K562 (cell line): ENCODE measurements at regions not wholly inside any gene's neighbourhood (a gene's known extent, or its start where the extent isn't known, plus 50 kb on each side); places are given as distances from the start of the nearest gene placed in this dataset.

Experiments used
- ARNT ChIP-seq, 2 experiments: fragments of 450-650 bp; IDR thresholded peaks; 2 replicates each; pipeline ENCODE4 v1.6.1; 2016; ENCODE audit warnings: mild to moderate bottlenecking in 1 of 2
- CBFB ChIP-seq: sonication (generic); formaldehyde crosslinking; IDR thresholded peaks from 2 replicates; pipeline ENCODE4 v1.4.0; 2020; ENCODE audit warnings: mild to moderate bottlenecking, missing genetic modification reagents
- ETV1 ChIP-seq: fragments of 450-650 bp; conservative IDR thresholded peaks from 2 replicates; pipeline ENCODE4 v1.6.1; 2016; ENCODE audit warnings: missing genetic modification characterization, control low read depth, low read depth, missing compliant biosample characterization
- EWSR1 ChIP-seq: fragments of 450-650 bp; IDR thresholded peaks from 2 replicates; pipeline ENCODE4 v1.6.1; 2018; ENCODE audit warnings: borderline replicate concordance, mild to moderate bottlenecking, low read depth, moderate library complexity; ENCODE audit not compliant: partially characterized antibody
- FOSL1 ChIP-seq: fragments of 200-800 bp; sonication (Bioruptor generic); conservative IDR thresholded peaks from 2 replicates; pipeline ENCODE4 v1.6.1; 2016; ENCODE audit warnings: missing genetic modification characterization, missing compliant biosample characterization
- MNT ChIP-seq, 2 experiments: fragments of 450-650 bp; conservative IDR thresholded peaks; 2 replicates each; pipeline ENCODE4 v1.6.1; 2017; ENCODE audit warnings: mild to moderate bottlenecking in 2 of 2, moderate library complexity in 2 of 2
- NBN ChIP-seq: fragments of 450-650 bp; IDR thresholded peaks from 2 replicates; pipeline ENCODE4 v1.6.1; 2016; ENCODE audit warnings: low read depth, mild to moderate bottlenecking
- NFE2L1 ChIP-seq: fragments of 450-650 bp; IDR thresholded peaks from 2 replicates; pipeline ENCODE4 v1.6.1; 2016; ENCODE audit warnings: missing genetic modification characterization, low read depth, mild to moderate bottlenecking, missing compliant biosample characterization, moderate library complexity, borderline replicate concordance
- TEAD4 ChIP-seq, 2 experiments: sonication (generic) in 1 of 2; formaldehyde crosslinking in 1 of 2; IDR thresholded peaks; 2 replicates each; pipeline versions ENCODE4 v1.6.1 to v1.8.0; 2012 to 2022; ENCODE audit warnings: borderline replicate concordance in 1 of 2, inconsistent platforms in 1 of 2, low read length in 1 of 2, mild to moderate bottlenecking in 1 of 2, missing genetic modification reagents in 1 of 2
- TOE1 ChIP-seq, 2 experiments: fragments of 450-650 bp in 1 of 2; sonication (generic) in 1 of 2; formaldehyde crosslinking in 1 of 2; IDR thresholded peaks; 2 replicates each; pipeline versions ENCODE4 v1.7.1 to v1.8.0; 2016 to 2022; ENCODE audit warnings: borderline replicate concordance in 2 of 2, mild to moderate bottlenecking in 2 of 2, antibody characterized with exemption in 1 of 2, inconsistent platforms in 1 of 2, low read depth in 1 of 2, missing genetic modification reagents in 1 of 2, moderate library complexity in 1 of 2
- TRIM28 ChIP-seq: fragments of 450-650 bp; IDR thresholded peaks from 2 replicates; pipeline ENCODE4 v1.6.1; 2017
- ZEB2 ChIP-seq: fragments of 450-650 bp; IDR thresholded peaks from 2 replicates; pipeline ENCODE4 v1.6.1; 2016
- ZFP36 ChIP-seq: fragments of 150-350 bp; IDR thresholded peaks from 2 replicates; pipeline ENCODE4 v1.6.1; 2018; ENCODE audit warnings: low read length, low read depth; ENCODE audit not compliant: partially characterized antibody
- ZNF316 ChIP-seq: fragments of 450-650 bp; IDR thresholded peaks from 2 replicates; pipeline ENCODE4 v1.6.1; 2016
- ZNF780A ChIP-seq: fragments of 250-450 bp; sonication (Bioruptor Pico); IDR thresholded peaks from 2 replicates; pipeline ENCODE4 v1.5.0; 2021; ENCODE audit warnings: mild to moderate bottlenecking
- TF ChIP-seq, protein P1 (sequence below), 2 experiments: fragments of 450-650 bp in 1 of 2; sonication (generic) in 1 of 2; formaldehyde crosslinking in 1 of 2; IDR thresholded peaks in 1 of 2; conservative IDR thresholded peaks in 1 of 2; 2 replicates each; pipeline versions ENCODE4 v1.6.1 to v1.8.1; 2016 to 2023; ENCODE audit warnings: mild to moderate bottlenecking in 2 of 2, moderate library complexity in 2 of 2, inconsistent platforms in 1 of 2, missing genetic modification reagents in 1 of 2
- TF ChIP-seq, protein P2 (sequence below): sonication (generic); formaldehyde crosslinking; IDR thresholded peaks from 2 replicates; pipeline ENCODE4 v1.8.0; 2022; ENCODE audit warnings: missing genetic modification reagents, mild to moderate bottlenecking, borderline replicate concordance
- TF ChIP-seq, protein P3 (sequence below): fragments of 450-650 bp; conservative IDR thresholded peaks from 2 replicates; pipeline ENCODE4 v1.6.1; 2016; ENCODE audit warnings: missing genetic modification characterization, low read depth, mild to moderate bottlenecking, missing compliant biosample characterization, moderate library complexity
- TF ChIP-seq, protein P4 (sequence below): sonication (generic); formaldehyde crosslinking; IDR thresholded peaks from 2 replicates; pipeline ENCODE4 v1.8.0; 2022; ENCODE audit warnings: mild to moderate bottlenecking, missing genetic modification reagents, borderline replicate concordance

DNA sequence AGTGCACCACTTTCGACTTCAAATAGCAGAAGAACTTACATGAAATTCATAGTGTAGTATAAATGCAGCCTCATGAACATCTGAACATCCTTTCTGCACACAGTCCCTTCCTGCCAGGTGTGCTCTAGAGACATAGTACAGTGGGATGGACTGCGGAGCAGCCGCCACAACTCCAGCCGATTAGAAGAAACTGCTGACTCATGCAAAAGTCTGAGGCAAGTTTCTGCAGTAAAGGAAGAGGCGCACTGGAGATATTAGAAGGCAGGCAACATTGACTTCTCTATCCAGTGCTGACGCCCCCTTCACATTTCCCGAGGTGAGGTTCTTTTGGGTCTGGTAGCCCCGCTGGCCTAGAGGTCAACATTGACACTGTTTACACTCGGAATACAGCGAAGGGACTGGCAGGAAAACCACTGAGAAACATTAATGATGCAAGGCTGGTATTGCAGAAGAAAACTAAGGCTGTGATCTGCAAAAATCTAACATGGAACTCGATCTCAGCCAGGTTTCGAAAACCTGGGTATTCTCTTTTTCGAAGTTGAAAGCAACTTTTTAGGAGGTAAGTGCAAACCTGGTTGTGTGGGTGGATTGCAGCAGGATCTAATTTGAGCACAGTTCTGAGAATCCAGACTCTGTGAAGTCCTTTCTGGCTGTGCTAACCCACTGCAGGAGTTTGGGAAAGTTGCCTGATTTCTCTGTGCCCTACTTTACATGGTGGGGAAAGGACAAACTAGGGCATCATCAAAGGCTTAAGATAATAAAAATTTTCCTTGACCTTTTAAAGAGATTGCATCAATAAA is 90.7 kb downstream of the CDC7 start (continued):
- TF ChIP-seq, protein P1, sequence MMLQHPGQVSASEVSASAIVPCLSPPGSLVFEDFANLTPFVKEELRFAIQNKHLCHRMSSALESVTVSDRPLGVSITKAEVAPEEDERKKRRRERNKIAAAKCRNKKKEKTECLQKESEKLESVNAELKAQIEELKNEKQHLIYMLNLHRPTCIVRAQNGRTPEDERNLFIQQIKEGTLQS (IDR thresholded peaks at IDR 0.05) = peak; percentile 75
- TF ChIP-seq, protein P1 (CRISPR knock-in tag; conservative IDR thresholded peaks at IDR 0.05) = no peak
- 0 out of 2 replicates have a peak, but pooled peaks have one; percentile 28 for TF ChIP-seq TRIM28
- 0 out of 4 replicates have a peak, but pooled peaks of 1 of the 2 experiments have one; percentile 20 for TF ChIP-seq MNT (conservative IDR thresholded peaks at IDR 0.05)
- TF ChIP-seq, protein P2, sequence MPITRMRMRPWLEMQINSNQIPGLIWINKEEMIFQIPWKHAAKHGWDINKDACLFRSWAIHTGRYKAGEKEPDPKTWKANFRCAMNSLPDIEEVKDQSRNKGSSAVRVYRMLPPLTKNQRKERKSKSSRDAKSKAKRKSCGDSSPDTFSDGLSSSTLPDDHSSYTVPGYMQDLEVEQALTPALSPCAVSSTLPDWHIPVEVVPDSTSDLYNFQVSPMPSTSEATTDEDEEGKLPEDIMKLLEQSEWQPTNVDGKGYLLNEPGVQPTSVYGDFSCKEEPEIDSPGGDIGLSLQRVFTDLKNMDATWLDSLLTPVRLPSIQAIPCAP (CRISPR knock-in tag) = no peak
- TF ChIP-seq NFE2L1 (tag) = peak; percentile 93
- TF ChIP-seq EWSR1 = no peak
- 0 out of 2 replicates have a peak, but pooled peaks have one; percentile 25 for TF ChIP-seq FOSL1 (tag)
- TF ChIP-seq ZEB2 = peak; percentile 91
- no peak for TF ChIP-seq CBFB (CRISPR knock-in tag)
- peak; percentile 6; the same call in 1 of the 2 replicates for TF ChIP-seq TEAD4 (IDR thresholded peaks at IDR 0.05; ENCODE audit: low read length)
- no peak for TF ChIP-seq TEAD4 (CRISPR knock-in tag; IDR thresholded peaks at IDR 0.05; ENCODE audit: borderline replicate concordance)
- TF ChIP-seq ETV1 (tag) = no peak
- TF ChIP-seq ZNF316 = peak; percentile 100
- peak in 1 of 2 experiments; percentile 39; a peak in 1 of 4 replicates for TF ChIP-seq ARNT (IDR thresholded peaks at IDR 0.05)
- peak; percentile 81; the same call in 1 of the 2 replicates for TF ChIP-seq NBN
- 0 out of 2 replicates have a peak, but pooled peaks have one; percentile 35 for TF ChIP-seq TOE1 (IDR thresholded peaks at IDR 0.05; ENCODE audit: borderline replicate concordance)
- TF ChIP-seq TOE1 (CRISPR knock-in tag; IDR thresholded peaks at IDR 0.05; ENCODE audit: borderline replicate concordance, low read depth) = no peak
- TF ChIP-seq ZNF780A (CRISPR knock-in tag) = no peak
- TF ChIP-seq, protein P3, sequence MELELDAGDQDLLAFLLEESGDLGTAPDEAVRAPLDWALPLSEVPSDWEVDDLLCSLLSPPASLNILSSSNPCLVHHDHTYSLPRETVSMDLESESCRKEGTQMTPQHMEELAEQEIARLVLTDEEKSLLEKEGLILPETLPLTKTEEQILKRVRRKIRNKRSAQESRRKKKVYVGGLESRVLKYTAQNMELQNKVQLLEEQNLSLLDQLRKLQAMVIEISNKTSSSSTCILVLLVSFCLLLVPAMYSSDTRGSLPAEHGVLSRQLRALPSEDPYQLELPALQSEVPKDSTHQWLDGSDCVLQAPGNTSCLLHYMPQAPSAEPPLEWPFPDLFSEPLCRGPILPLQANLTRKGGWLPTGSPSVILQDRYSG (tag) = no peak
- TF ChIP-seq, protein P4, sequence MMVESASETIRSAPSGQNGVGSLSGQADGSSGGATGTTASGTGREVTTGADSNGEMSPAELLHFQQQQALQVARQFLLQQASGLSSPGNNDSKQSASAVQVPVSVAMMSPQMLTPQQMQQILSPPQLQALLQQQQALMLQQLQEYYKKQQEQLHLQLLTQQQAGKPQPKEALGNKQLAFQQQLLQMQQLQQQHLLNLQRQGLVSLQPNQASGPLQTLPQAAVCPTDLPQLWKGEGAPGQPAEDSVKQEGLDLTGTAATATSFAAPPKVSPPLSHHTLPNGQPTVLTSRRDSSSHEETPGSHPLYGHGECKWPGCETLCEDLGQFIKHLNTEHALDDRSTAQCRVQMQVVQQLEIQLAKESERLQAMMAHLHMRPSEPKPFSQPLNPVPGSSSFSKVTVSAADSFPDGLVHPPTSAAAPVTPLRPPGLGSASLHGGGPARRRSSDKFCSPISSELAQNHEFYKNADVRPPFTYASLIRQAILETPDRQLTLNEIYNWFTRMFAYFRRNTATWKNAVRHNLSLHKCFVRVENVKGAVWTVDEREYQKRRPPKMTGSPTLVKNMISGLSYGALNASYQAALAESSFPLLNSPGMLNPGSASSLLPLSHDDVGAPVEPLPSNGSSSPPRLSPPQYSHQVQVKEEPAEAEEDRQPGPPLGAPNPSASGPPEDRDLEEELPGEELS (CRISPR knock-in tag) = no peak
- TF ChIP-seq ZFP36 = peak; percentile 72
